ENCODE measurements at regions not wholly inside any gene's neighbourhood (a gene's known extent, or its start where the extent isn't known, plus 50 kb on each side); places are given as distances from the start of the nearest gene placed in this dataset.
"Not testable (repeated sequence)": the region's sequence is repeated elsewhere in the genome, so short reads cannot be mapped to it uniquely, and the experiment has no call there.

- H3K36me3 ChIP-seq: no peaks in the 10 kb centered on the region
- H3K27me3 ChIP-seq (ENCODE audit: insufficient read depth, low read depth, severe bottlenecking): no peaks in the 10 kb centered on the region
- H3K27ac ChIP-seq: no peak overlapping the region
- TF ChIP-seq CTCF (IDR thresholded peaks at IDR 0.05; ENCODE audit: low read depth, low read length): no peak
- no peak overlapping the region for H3K4me3 ChIP-seq (ENCODE audit: low read depth, low read length)
- no peak for DNase-seq
- peaks cover 17% of the 10 kb centered on the region for H3K9me3 ChIP-seq (ENCODE audit: severe bottlenecking)
Observed at GRCh38 chr2:38483776-38484501, 106.9 kb upstream of the ATL2 start.

GRCh38 chr2:38482710-38483109 lies 105.6 kb upstream of the ATL2 start:
- DNase-seq; H3K4me3 ChIP-seq (ENCODE audit: low read depth, low read length); H3K36me3 ChIP-seq; H3K27ac ChIP-seq; H3K27me3 ChIP-seq (ENCODE audit: insufficient read depth, low read depth, severe bottlenecking): not testable (repeated sequence)
- peaks cover 17% of the 10 kb centered on the region for H3K9me3 ChIP-seq (ENCODE audit: severe bottlenecking)

- no peak for TF ChIP-seq CTCF (IDR thresholded peaks at IDR 0.05; ENCODE audit: low read depth, low read length)
- peaks cover 17% of the 10 kb centered on the region for H3K9me3 ChIP-seq (ENCODE audit: severe bottlenecking)
- H3K4me3 ChIP-seq (ENCODE audit: low read depth, low read length): no peak overlapping the region
Observed at GRCh38 chr2:38480617-38481016, 103.5 kb upstream of the ATL2 start.

GRCh38 chr2:38477006-38477405 lies 99.9 kb upstream of the ATL2 start:
- Histone ChIP-seq H3K9me3 (ENCODE audit: severe bottlenecking) (peaks cover 17% of the 10 kb centered on the region), H3K4me3 (ENCODE audit: low read depth, low read length) (no peak overlapping the region), H3K36me3 (no peaks in the 10 kb centered on the region), H3K27me3 (ENCODE audit: insufficient read depth, low read depth, severe bottlenecking) (no peaks in the 10 kb centered on the region), H3K27ac (no peak overlapping the region)
- peak; percentile 67 for DNase-seq
- TF ChIP-seq CTCF (IDR thresholded peaks at IDR 0.05; ENCODE audit: low read depth, low read length): peak; percentile 48; the same call in 1 of the 2 replicates

More at GRCh38 chr2:38480617-38481016, 103.5 kb upstream of the ATL2 start:
- Histone ChIP-seq H3K36me3 (no peaks in the 10 kb centered on the region), H3K27me3 (ENCODE audit: insufficient read depth, low read depth, severe bottlenecking) (no peaks in the 10 kb centered on the region), H3K27ac (no peak overlapping the region)
- no peak for DNase-seq

- H3K36me3 ChIP-seq: no peaks in the 10 kb centered on the region
- DNase-seq: no peak
- TF ChIP-seq CTCF (IDR thresholded peaks at IDR 0.05; ENCODE audit: low read depth, low read length): no peak
- peaks cover 8% of the 10 kb centered on the region for H3K9me3 ChIP-seq (ENCODE audit: severe bottlenecking)
- no peak overlapping the region for H3K4me3 ChIP-seq (ENCODE audit: low read depth, low read length)
- H3K27ac ChIP-seq: no peak overlapping the region
- H3K27me3 ChIP-seq (ENCODE audit: insufficient read depth, low read depth, severe bottlenecking): no peaks in the 10 kb centered on the region
Observed at GRCh38 chr2:38475567-38475881, 98.5 kb upstream of the ATL2 start.

GRCh38 chr2:38474715-38475566 lies 97.9 kb upstream of the ATL2 start:
- TF ChIP-seq CTCF (IDR thresholded peaks at IDR 0.05; ENCODE audit: low read depth, low read length): no peak
- H3K27me3 ChIP-seq (ENCODE audit: insufficient read depth, low read depth, severe bottlenecking): no peaks in the 10 kb centered on the region
- H3K9me3 ChIP-seq (ENCODE audit: severe bottlenecking): peaks cover 3% of the 10 kb centered on the region
- DNase-seq: no peak
- no peaks in the 10 kb centered on the region for H3K36me3 ChIP-seq
- no peak overlapping the region for H3K27ac ChIP-seq
- no peak overlapping the region for H3K4me3 ChIP-seq (ENCODE audit: low read depth, low read length)
